K562 (cell line): ENCODE measurements at regions not wholly inside any gene's neighbourhood (a gene's known extent, or its start where the extent isn't known, plus 50 kb on each side); places are given as distances from the start of the nearest gene placed in this dataset.

ENCODE experiments used
- ATAC-seq: fragments of 200-7000 bp; cut with Tn5 transposase; 3 replicates; pipeline ENCODE4 v1.9.1; 2020; ENCODE audit warnings: moderate library complexity
- BruUV-seq: library from RNA; stranded (reverse); fragments of 400-500 nt; replicated peaks from 2 replicates; lab custom pipeline; 2021; lab: Mats Ljungman, UMichigan
- CTCF ChIA-PET: fragments of 300-600 bp; formaldehyde crosslinking; extraction: SDS; loops from one replicate; lab custom pipeline; 2021; ENCODE audit warnings: low intra/inter-chr PET ratio; lab: Yijun Ruan, JAX
- POLR2A ChIA-PET: fragments of 300-600, 350-650 bp; sonication (Branson Sonifier 250); formaldehyde crosslinking; extraction: SDS; loops from one replicate; lab custom pipeline; 2021; ENCODE audit warnings: antibody characterized with exemption, inconsistent platforms; lab: Yijun Ruan, JAX
- DNase-seq, 4 experiments: peaks; one replicate each; pipeline versions ENCODE4 v3.0.0 to v3.0.0-alpha.2; 2011 to 2018; ENCODE audit warnings: low spot score in 3 of 4, mixed read lengths in 3 of 4; ENCODE audit errors: extremely low read depth in 1 of 4
- FAIRE-seq: peaks from 2 replicates; lab custom pipeline; 2011; peaks lifted over from hg19 to GRCh38; lab: Jason Lieb, UNC
- H2AFZ ChIP-seq: 2 replicates; pipeline ENCODE4 v1.6.0; 2011; ENCODE audit warnings: low read depth, low read length, control low read depth, inconsistent platforms
- H3K27ac ChIP-seq: fragments of 200-600 bp; 3 replicates; pipeline ENCODE4 v1.8.0; 2011; ENCODE audit warnings: low read depth, mild to moderate bottlenecking, control low read depth, inconsistent platforms, low read length, moderate library complexity, mixed read lengths; ENCODE audit errors: extremely low read depth
- H3K27me3 ChIP-seq, 2 experiments: fragments of 300-600 bp in 1 of 2; 2 replicates in 1 of 2; 3 replicates in 1 of 2; pipeline versions ENCODE4 v1.6.0 to v1.8.0; 2011; ENCODE audit warnings: inconsistent platforms in 2 of 2, low read length in 2 of 2, mild to moderate bottlenecking in 1 of 2, mixed read lengths in 1 of 2, moderate library complexity in 1 of 2; ENCODE audit not compliant: control insufficient read depth in 2 of 2, insufficient read depth in 2 of 2
- H3K36me3 ChIP-seq: fragments of 300-600 bp; 3 replicates; pipeline ENCODE4 v1.8.0; 2011; ENCODE audit warnings: mild to moderate bottlenecking, low read length, inconsistent platforms; ENCODE audit not compliant: control insufficient read depth, insufficient read depth
- H3K4me1 ChIP-seq, 2 experiments: fragments of 200-600 bp in 1 of 2; replicated peaks in 1 of 2; 2 replicates in 1 of 2; 3 replicates in 1 of 2; pipeline versions ENCODE4 v1.5.1 to v1.8.0; 2011; ENCODE audit warnings: inconsistent platforms in 2 of 2, low read length in 2 of 2, mild to moderate bottlenecking in 1 of 2, mixed read lengths in 1 of 2, moderate library complexity in 1 of 2; ENCODE audit not compliant: control insufficient read depth in 2 of 2, insufficient read depth in 2 of 2
- H3K4me2 ChIP-seq: 2 replicates; pipeline ENCODE4 v1.6.1; 2011; ENCODE audit warnings: low read length, control low read depth, inconsistent platforms, mixed read lengths; ENCODE audit not compliant: insufficient read depth
- H3K4me3 ChIP-seq: fragments of 200-600 bp; sonication (generic), shearing (Covaris generic); 2 replicates; pipeline ENCODE4 v1.5.1; 2016; ENCODE audit warnings: control low read depth, inconsistent platforms
- H3K79me2 ChIP-seq: fragments of 200-600 bp; 3 replicates; pipeline ENCODE4 v1.8.0; 2011; ENCODE audit warnings: low read length, inconsistent platforms; ENCODE audit not compliant: control insufficient read depth, insufficient read depth
- H3K9ac ChIP-seq, 2 experiments: 2 replicates each; pipeline versions ENCODE4 v1.6.0 to v1.6.1; 2011; ENCODE audit warnings: low read depth in 2 of 2, low read length in 2 of 2, control low read depth in 1 of 2, inconsistent platforms in 1 of 2, mild to moderate bottlenecking in 1 of 2, mixed read lengths in 1 of 2; ENCODE audit not compliant: insufficient read depth in 1 of 2
- H3K9me1 ChIP-seq: one replicate; pipeline ENCODE4 v1.6.0; 2011; ENCODE audit warnings: inconsistent platforms, mild to moderate bottlenecking, low read length, moderate library complexity; ENCODE audit not compliant: control insufficient read depth, insufficient read depth
- H3K9me3 ChIP-seq: replicated peaks from 2 replicates; pipeline ENCODE4 v1.5.1; 2011; ENCODE audit warnings: low read depth, low read length, inconsistent platforms; ENCODE audit not compliant: control insufficient read depth, insufficient read depth
- H4K20me1 ChIP-seq: replicated peaks from 2 replicates; pipeline ENCODE4 v1.6.1; 2011; ENCODE audit warnings: low read length, inconsistent platforms, mixed read lengths; ENCODE audit not compliant: control insufficient read depth, insufficient read depth
- CBX5 ChIP-seq: IDR thresholded peaks from 2 replicates; pipeline ENCODE4 v1.6.1; 2014; ENCODE audit warnings: low read depth, borderline replicate concordance
- DIDO1 ChIP-seq: fragments of 450-650 bp; IDR thresholded peaks from 2 replicates; pipeline ENCODE4 v1.6.1; 2016; ENCODE audit warnings: low read depth, missing biosample characterization, missing genetic modification characterization
- MTA1 ChIP-seq: fragments of 450-650 bp; IDR thresholded peaks from 2 replicates; pipeline ENCODE4 v1.6.1; 2017; ENCODE audit warnings: borderline replicate concordance
- PKNOX1 ChIP-seq: fragments of 450-650 bp; IDR thresholded peaks from 2 replicates; pipeline ENCODE4 v1.6.1; 2016
- RBM15 ChIP-seq: fragments of 200-400 bp; formaldehyde crosslinking; IDR thresholded peaks from 2 replicates; pipeline ENCODE4 v1.6.1; 2018; ENCODE audit warnings: mild to moderate bottlenecking, low read length, moderate library complexity; ENCODE audit not compliant: insufficient read depth
- SMAD1 ChIP-seq: fragments of 150-350 bp; IDR thresholded peaks from 2 replicates; pipeline ENCODE4 v1.6.1; 2014; ENCODE audit warnings: low read length, low read depth; ENCODE audit not compliant: partially characterized antibody
- SMARCA5 ChIP-seq: fragments of 450-650 bp; IDR thresholded peaks from 2 replicates; pipeline ENCODE4 v1.6.1; 2016
- SRSF9 ChIP-seq: fragments of 200-400 bp; formaldehyde crosslinking; IDR thresholded peaks from 2 replicates; pipeline ENCODE4 v1.6.1; 2017; ENCODE audit warnings: low read depth, low read length, borderline replicate concordance
- ZBTB1 ChIP-seq: sonication (generic); formaldehyde crosslinking; IDR thresholded peaks from 2 replicates; pipeline ENCODE4 v1.8.1; 2023; ENCODE audit warnings: missing genetic modification reagents, low read depth, mild to moderate bottlenecking, borderline replicate concordance
- WGBS: fragments of 100-300 bp; shearing (Covaris generic); methylation state at CpG from one replicate; pipeline ENCODE4 v1.1.6; 2016; ENCODE audit warnings: low coverage, mixed read lengths; ENCODE audit not compliant: insufficient coverage; ENCODE audit errors: missing lambda C conversion rate; 5-methylcytosine and 5-hydroxymethylcytosine counted together
- in situ Hi-C: fragments of 300-500 bp; cut with MboI; formaldehyde crosslinking; loops from 4 replicates; pipeline ENCODE4 v1.15.0; 2018; ENCODE audit warnings: inconsistent platforms, mixed read lengths
- intact Hi-C: fragments of 100-400 bp; cut with micrococcal nuclease; formaldehyde crosslinking; loops from 2 replicates; pipeline ENCODE4 v1.14.2; 2022
- TF ChIP-seq, protein P1 (sequence below): fragments of 250-450 bp; sonication (Bioruptor Pico); IDR thresholded peaks from 2 replicates; pipeline ENCODE4 v1.6.1; 2021; ENCODE audit warnings: mild to moderate bottlenecking

GRCh38 chr1:76802094-76802493, 65.2 kb upstream of the ST6GALNAC5 start:
- Histone ChIP-seq H3K27me3 (no peaks in the 10 kb centered on the region), H3K79me2 (no peaks in the 10 kb centered on the region), H3K9me1 (no peaks in the 10 kb centered on the region), H3K4me1 (no peaks in the 10 kb centered on the region), H2AFZ (no peak overlapping the region), H3K4me3 (no peak overlapping the region), H4K20me1 (no peaks in the 10 kb centered on the region), H3K9ac (no peak overlapping the region), H3K27ac (no peak overlapping the region), H3K9me3 (no peaks in the 10 kb centered on the region; the same call in 1 of the 2 replicates), H3K36me3 (no peaks in the 10 kb centered on the region), H3K4me2 (no peak overlapping the region)
- intact Hi-C loops (no loop called here), in situ Hi-C loops (no loop called here)
- no TSS peak for BruUV-seq
- ATAC-seq = no peak
- CTCF ChIA-PET = no interaction called here
- no peak for FAIRE-seq
- 0% methylated on average over 3 of the region's 3 CpGs for WGBS
- DNase-seq = no peak
- POLR2A ChIA-PET = no interaction called here
- TF ChIP-seq PKNOX1 (no peak), SRSF9 (no peak), SMAD1 (no peak), CBX5 (no peak), DIDO1 (tag) (no peak), SMARCA5 (no peak), ZBTB1 (CRISPR knock-in tag) (no peak), MTA1 (no peak), RBM15 (no peak)
- TF ChIP-seq, protein P1, sequence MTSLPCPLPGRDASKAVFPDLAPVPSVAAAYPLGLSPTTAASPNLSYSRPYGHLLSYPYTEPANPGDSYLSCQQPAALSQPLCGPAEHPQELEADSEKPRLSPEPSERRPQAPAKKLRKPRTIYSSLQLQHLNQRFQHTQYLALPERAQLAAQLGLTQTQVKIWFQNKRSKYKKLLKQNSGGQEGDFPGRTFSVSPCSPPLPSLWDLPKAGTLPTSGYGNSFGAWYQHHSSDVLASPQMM (CRISPR knock-in tag) = no peak
